Lung (tissue), 11 donors: ENCODE measurements at regions not wholly inside any gene's neighbourhood (a gene's known extent, or its start where the extent isn't known, plus 50 kb on each side); places are given as distances from the start of the nearest gene placed in this dataset.

Source experiments
- ATAC-seq: fragments of 200-7000 bp; cut with Tn5 transposase; one replicate; pipeline ENCODE4 v1.9.1; 2020; ENCODE audit warnings: moderate number of reproducible peaks; ENCODE audit not compliant: insufficient read depth, low FRiP score
- DNase-seq, 3 donors: peaks; one replicate each; pipeline ENCODE4 v3.0.0-alpha.2; 2013 to 2017
- H3K27ac ChIP-seq, 2 donors: one replicate each; pipeline ENCODE4 v1.5.1; 2013; ENCODE audit warnings: mild to moderate bottlenecking in 2 of 2, moderate library complexity in 2 of 2, control low read depth in 1 of 2, inconsistent platforms in 1 of 2, low read depth in 1 of 2, low read length in 1 of 2
- H3K27me3 ChIP-seq, 3 donors: one replicate each; pipeline ENCODE4 v1.5.1; 2013; ENCODE audit warnings: low read length in 2 of 3; ENCODE audit not compliant: control insufficient read depth in 3 of 3, insufficient read depth in 3 of 3
- H3K36me3 ChIP-seq, 4 donors: one replicate each; pipeline ENCODE4 v1.5.1; 2013; ENCODE audit warnings: low read length in 4 of 4, mild to moderate bottlenecking in 1 of 4, moderate library complexity in 1 of 4; ENCODE audit not compliant: control insufficient read depth in 4 of 4, insufficient read depth in 4 of 4
- H3K4me1 ChIP-seq, 5 donors: one replicate each; pipeline ENCODE4 v1.5.1; 2013; ENCODE audit warnings: low read length in 5 of 5, mild to moderate bottlenecking in 2 of 5, moderate library complexity in 1 of 5; ENCODE audit not compliant: control insufficient read depth in 5 of 5, insufficient read depth in 5 of 5
- H3K4me3 ChIP-seq: one replicate; pipeline ENCODE4 v1.5.1; 2013; ENCODE audit warnings: mild to moderate bottlenecking, control low read depth, moderate library complexity
- H3K9ac ChIP-seq, 2 donors: one replicate each; pipeline ENCODE4 v1.5.1; 2013; ENCODE audit warnings: low read length in 2 of 2, control low read depth in 1 of 2; ENCODE audit not compliant: insufficient read depth in 1 of 2
- H3K9me3 ChIP-seq, 4 donors: one replicate each; pipeline ENCODE4 v1.5.1; 2013; ENCODE audit warnings: low read length in 3 of 4, mild to moderate bottlenecking in 1 of 4, moderate library complexity in 1 of 4; ENCODE audit not compliant: control insufficient read depth in 4 of 4, insufficient read depth in 3 of 4
- whole genome bisulfite sequencing, 2 donors: extraction: QIAGEN DNeasy Blood & Tissue Kit; methylation state at CpG; one replicate each; pipeline ENCODE4 v1.1.7; 2013; 5-methylcytosine and 5-hydroxymethylcytosine counted together
- TF ChIP-seq, protein P1 (sequence below): IDR thresholded peaks from 2 replicates; pipeline ENCODE4 v1.5.1; 2012; ENCODE audit warnings: mild to moderate bottlenecking; ENCODE audit errors: control extremely low read depth, extremely low read depth
- donor health status: control.
- donor health status: control.
- donor health status: Bipolar disorder and iron deficiency.
- donor health status: healthy.
- donor health status: DM: yes; HTN: yes; CAD: no.

DNA sequence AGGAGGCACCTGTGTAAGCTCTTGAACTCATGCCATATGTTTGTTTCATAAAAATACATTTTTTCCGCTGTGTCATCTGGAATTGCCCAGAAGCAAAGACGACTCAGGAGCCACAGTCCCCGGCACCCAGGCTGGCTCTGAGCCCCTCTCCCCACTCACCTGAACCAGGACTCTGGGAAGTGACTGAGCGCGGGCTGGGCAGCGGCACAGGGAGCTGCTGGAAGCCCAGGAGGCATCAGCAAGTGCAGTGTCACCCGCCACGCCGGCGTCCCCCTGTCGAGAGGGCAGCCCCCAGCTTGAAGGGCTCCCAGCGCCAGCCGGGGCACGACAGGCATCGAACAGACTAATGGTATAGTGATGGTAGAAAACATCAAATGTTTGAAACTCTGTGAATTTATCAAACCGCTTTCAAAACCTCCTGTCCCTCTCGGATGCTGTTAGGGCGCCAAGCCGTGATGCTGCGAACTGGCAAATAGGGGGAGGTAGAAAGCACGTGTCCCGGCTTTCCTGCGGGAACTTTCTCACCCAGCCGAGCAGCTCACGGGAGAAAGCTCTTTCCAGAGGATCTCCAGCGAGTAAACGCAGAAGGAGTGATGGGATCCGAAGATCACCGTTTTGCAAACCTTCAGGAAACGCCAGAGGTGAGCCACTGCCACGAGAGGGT lies 57.8 kb upstream of the COL18A1 start:
- Histone ChIP-seq H3K27me3 (peaks cover 0 to 2% (median 0%) of the 10 kb centered on the region in 3 donors), H3K9me3 (no peaks in the 10 kb centered on the region), H3K27ac (no peak overlapping the region), H3K9ac (no peak overlapping the region), H3K4me1 (peaks cover 0 to 34% (median 20%) of the 10 kb centered on the region in 5 donors), H3K4me3 (no peak overlapping the region), H3K36me3 (no peaks in the 10 kb centered on the region)
- no peak for DNase-seq
- 52 to 55% methylated on average over 31 of the region's 31 CpGs for WGBS, 2 donors
- no peak for ATAC-seq
- TF ChIP-seq, protein P1, sequence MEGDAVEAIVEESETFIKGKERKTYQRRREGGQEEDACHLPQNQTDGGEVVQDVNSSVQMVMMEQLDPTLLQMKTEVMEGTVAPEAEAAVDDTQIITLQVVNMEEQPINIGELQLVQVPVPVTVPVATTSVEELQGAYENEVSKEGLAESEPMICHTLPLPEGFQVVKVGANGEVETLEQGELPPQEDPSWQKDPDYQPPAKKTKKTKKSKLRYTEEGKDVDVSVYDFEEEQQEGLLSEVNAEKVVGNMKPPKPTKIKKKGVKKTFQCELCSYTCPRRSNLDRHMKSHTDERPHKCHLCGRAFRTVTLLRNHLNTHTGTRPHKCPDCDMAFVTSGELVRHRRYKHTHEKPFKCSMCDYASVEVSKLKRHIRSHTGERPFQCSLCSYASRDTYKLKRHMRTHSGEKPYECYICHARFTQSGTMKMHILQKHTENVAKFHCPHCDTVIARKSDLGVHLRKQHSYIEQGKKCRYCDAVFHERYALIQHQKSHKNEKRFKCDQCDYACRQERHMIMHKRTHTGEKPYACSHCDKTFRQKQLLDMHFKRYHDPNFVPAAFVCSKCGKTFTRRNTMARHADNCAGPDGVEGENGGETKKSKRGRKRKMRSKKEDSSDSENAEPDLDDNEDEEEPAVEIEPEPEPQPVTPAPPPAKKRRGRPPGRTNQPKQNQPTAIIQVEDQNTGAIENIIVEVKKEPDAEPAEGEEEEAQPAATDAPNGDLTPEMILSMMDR: no peak

DNA sequence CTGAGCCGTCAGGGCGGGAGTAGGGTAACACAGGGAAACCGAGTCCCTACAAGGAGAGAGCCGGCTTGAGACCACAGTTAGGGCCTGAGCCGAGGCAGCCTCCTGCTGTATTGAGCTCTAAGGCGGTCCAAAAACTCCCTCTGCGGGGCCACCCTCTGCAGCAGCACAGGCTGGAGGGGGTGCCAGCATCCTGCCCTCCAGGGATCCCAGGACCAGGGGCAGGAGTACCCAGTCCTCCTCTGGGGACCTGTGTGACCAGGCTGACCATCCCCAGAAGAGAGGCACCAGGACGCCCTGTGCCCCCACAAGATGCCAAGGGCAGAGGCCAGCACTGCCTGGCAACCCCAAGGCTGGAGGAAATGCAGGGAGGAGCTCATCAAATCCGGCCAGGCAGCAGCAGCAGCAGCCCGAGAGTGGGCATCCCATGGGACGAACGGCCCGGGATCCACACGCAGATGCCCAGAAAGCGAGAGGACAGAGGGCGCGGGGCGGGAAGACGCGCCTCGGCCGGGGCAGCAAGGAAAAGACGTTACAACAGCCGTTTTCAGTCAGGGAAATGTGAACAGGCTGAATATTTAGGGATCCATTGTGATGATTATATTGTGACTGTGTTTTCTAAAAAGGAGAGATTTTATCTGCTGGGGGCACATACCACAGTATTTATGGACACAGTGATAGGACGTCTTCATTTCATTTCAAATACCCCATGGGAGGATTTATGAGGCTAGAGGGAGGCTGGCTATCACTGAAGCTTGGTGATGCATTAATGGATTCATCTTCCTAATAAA lies 57.1 kb upstream of the COL18A1 start:
- H3K4me3 ChIP-seq: no peak overlapping the region
- H3K27ac ChIP-seq: peak overlapping the region in 1 of 2 donors; percentile 8
- peaks cover 0 to 2% (median 0%) of the 10 kb centered on the region in 3 donors for H3K27me3 ChIP-seq
- no peak overlapping the region for H3K9ac ChIP-seq
- no peaks in the 10 kb centered on the region for H3K9me3 ChIP-seq
- DNase-seq (peak in 2 of 3 donors; percentile 47 to 50), ATAC-seq (no peak)
- 64 to 83% methylated on average over 25 of the region's 25 CpGs for WGBS, 2 donors
- no peaks in the 10 kb centered on the region for H3K36me3 ChIP-seq
- TF ChIP-seq, protein P1: no peak
- peaks cover 0 to 34% (median 20%) of the 10 kb centered on the region in 5 donors for H3K4me1 ChIP-seq

DNA sequence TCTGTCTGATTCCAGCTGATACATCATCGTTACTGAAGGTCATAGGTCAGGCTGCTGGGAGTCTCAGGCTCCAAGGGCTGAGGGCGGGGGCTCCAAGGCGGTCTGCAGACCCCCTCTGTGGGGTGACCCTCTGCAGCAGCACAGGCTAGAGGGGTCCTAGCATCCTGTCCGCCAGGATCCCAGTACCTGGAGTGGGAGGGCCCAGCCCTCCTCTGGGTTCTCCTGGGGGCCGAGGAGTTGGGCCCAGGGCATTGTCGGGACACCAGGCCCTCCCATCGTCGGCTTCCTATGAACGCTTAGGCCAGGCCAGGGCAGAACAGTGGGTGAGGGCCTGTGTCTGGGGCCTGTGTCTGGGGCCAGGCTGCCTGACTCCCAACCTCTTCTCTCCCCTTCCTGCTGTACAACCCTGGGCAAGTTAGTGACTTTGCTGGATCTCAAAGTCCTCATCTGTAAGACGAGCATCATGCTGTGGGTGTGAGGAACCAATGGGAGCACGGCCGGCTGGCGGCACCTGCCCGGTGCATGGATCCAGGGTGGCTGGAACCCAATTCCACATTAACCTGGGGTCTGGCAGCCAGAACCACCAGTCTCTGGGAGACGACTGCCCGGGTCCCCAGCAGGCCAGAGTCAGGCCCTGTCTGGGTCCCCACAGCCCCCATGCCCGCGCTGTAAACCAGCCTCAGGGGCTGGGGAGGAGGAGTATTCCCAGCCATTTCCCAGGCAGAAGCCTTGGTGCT lies 56.2 kb upstream of the COL18A1 start:
- 86 to 91% methylated on average over 18 of the region's 18 CpGs for WGBS, 2 donors
- Histone ChIP-seq H3K4me3 (no peak overlapping the region), H3K4me1 (peaks cover 0 to 34% (median 22%) of the 10 kb centered on the region in 5 donors), H3K27ac (no peak overlapping the region), H3K36me3 (no peaks in the 10 kb centered on the region), H3K27me3 (peaks cover 0 to 2% (median 0%) of the 10 kb centered on the region in 3 donors), H3K9me3 (peaks cover 0 to 1% (median 0%) of the 10 kb centered on the region in 4 donors), H3K9ac (no peak overlapping the region)
- TF ChIP-seq, protein P1: no peak
- ATAC-seq (no peak), DNase-seq (peak in 1 of 3 donors; percentile 52)
